ENCODE measurements at regions not wholly inside any gene's neighbourhood (a gene's known extent, or its start where the extent isn't known, plus 50 kb on each side); places are given as distances from the start of the nearest gene placed in this dataset.

DNA sequence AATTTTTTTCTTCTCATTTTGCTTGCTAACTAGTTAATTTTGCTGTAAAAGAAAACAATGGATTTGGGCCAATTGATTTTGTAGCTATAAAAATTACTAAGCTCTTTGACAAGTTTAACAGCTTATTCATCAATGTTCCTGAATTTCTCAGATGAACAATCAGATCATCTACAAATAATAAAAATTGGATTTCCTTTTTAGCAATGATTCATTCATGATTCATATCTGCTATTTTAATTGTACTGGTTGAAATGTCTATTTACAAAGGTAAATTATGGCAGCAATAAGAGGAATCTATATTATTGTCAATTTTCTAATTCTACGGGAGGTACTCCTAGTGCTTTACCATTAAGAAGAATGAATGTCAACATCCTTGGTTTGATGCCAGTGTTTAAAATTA is 178.8 kb upstream of the BTBD3 start:
- Mint-ChIP-seq H3K4me1 (ENCODE audit: low read depth, unreplicated experiment) (no peaks in the 10 kb centered on the region), H3K36me3 (ENCODE audit: low read depth, unreplicated experiment) (no peaks in the 10 kb centered on the region), H3K27ac (ENCODE audit: unreplicated experiment) (no peak overlapping the region), H3K27me3 (ENCODE audit: low read depth, unreplicated experiment) (peaks cover 4% of the 10 kb centered on the region), H3K9me3 (ENCODE audit: unreplicated experiment) (no peaks in the 10 kb centered on the region), H3K4me3 (ENCODE audit: unreplicated experiment) (no peak overlapping the region)
- TF ChIP-seq, protein P1, sequence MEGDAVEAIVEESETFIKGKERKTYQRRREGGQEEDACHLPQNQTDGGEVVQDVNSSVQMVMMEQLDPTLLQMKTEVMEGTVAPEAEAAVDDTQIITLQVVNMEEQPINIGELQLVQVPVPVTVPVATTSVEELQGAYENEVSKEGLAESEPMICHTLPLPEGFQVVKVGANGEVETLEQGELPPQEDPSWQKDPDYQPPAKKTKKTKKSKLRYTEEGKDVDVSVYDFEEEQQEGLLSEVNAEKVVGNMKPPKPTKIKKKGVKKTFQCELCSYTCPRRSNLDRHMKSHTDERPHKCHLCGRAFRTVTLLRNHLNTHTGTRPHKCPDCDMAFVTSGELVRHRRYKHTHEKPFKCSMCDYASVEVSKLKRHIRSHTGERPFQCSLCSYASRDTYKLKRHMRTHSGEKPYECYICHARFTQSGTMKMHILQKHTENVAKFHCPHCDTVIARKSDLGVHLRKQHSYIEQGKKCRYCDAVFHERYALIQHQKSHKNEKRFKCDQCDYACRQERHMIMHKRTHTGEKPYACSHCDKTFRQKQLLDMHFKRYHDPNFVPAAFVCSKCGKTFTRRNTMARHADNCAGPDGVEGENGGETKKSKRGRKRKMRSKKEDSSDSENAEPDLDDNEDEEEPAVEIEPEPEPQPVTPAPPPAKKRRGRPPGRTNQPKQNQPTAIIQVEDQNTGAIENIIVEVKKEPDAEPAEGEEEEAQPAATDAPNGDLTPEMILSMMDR (IDR thresholded peaks at IDR 0.05; ENCODE audit: insufficient read depth, low read depth, low read length) = no peak
- no peak for TF ChIP-seq EZH2 (IDR thresholded peaks at IDR 0.05; ENCODE audit: insufficient read depth, low read length)
- Histone ChIP-seq H3K36me3 (ENCODE audit: insufficient read depth, low read length) (no peaks in the 10 kb centered on the region), H2AFZ (ENCODE audit: low read depth, low read length) (no peak overlapping the region), H3K79me2 (ENCODE audit: insufficient read depth, low read length) (no peaks in the 10 kb centered on the region), H3K27me3 (ENCODE audit: insufficient read depth, low read length) (peaks cover 5% of the 10 kb centered on the region), H3K27ac (ENCODE audit: low read depth, low read length) (no peak overlapping the region), H3K4me2 (ENCODE audit: low read length) (no peak overlapping the region), H3K4me3 (ENCODE audit: insufficient read depth, low read depth, low read length) (no peak overlapping the region), H3K4me1 (ENCODE audit: insufficient read depth, low read length) (no peaks in the 10 kb centered on the region), H4K20me1 (ENCODE audit: insufficient read depth, low read length) (no peaks in the 10 kb centered on the region), H3K9ac (ENCODE audit: low read length) (no peak overlapping the region), H3K9me3 (ENCODE audit: insufficient read depth, low read depth, low read length) (no peaks in the 10 kb centered on the region)
- DNase-seq (ENCODE audit: low read depth) (no peak), FAIRE-seq (no peak)

DNA sequence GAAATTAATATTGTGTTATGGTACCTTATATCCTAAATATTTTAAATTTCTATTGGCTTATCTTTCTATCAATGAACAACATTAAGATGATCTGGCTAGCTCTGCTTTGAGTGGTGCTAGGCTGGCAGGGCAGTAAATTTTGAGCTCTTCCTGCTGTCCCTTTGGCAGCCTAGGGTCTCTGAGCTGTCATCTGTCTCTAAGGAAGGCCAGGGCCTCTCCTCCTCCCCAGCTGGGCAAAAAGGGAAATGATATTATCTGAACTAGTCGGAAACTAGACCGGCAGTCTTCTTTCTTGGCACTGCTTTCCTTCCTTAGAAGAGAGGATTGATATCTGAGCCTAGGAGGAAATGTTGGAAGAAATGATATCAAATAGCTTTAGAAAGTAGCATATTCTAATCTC is 176.7 kb upstream of the BTBD3 start:
- H3K27ac ChIP-seq (ENCODE audit: low read depth, low read length) = no peak overlapping the region
- no peaks in the 10 kb centered on the region for H3K79me2 ChIP-seq (ENCODE audit: insufficient read depth, low read length)
- no peaks in the 10 kb centered on the region for H3K36me3 ChIP-seq (ENCODE audit: insufficient read depth, low read length)
- no peak overlapping the region for H3K9ac ChIP-seq (ENCODE audit: low read length)
- H3K4me3 ChIP-seq (ENCODE audit: insufficient read depth, low read depth, low read length) = no peak overlapping the region
- FAIRE-seq = no peak
- Mint-ChIP-seq H3K36me3 (ENCODE audit: low read depth, unreplicated experiment) (no peaks in the 10 kb centered on the region), H3K4me3 (ENCODE audit: unreplicated experiment) (no peak overlapping the region), H3K4me1 (ENCODE audit: low read depth, unreplicated experiment) (no peaks in the 10 kb centered on the region), H3K9me3 (ENCODE audit: unreplicated experiment) (no peaks in the 10 kb centered on the region), H3K27me3 (ENCODE audit: low read depth, unreplicated experiment) (no peaks in the 10 kb centered on the region), H3K27ac (ENCODE audit: unreplicated experiment) (peak overlapping the region; percentile 47)
- TF ChIP-seq EZH2 (IDR thresholded peaks at IDR 0.05; ENCODE audit: insufficient read depth, low read length) = no peak
- TF ChIP-seq, protein P1 (IDR thresholded peaks at IDR 0.05; ENCODE audit: insufficient read depth, low read depth, low read length) = no peak
- no peak overlapping the region for H2AFZ ChIP-seq (ENCODE audit: low read depth, low read length)
- H3K4me1 ChIP-seq (ENCODE audit: insufficient read depth, low read length) = no peaks in the 10 kb centered on the region
- peaks cover 5% of the 10 kb centered on the region for H3K27me3 ChIP-seq (ENCODE audit: insufficient read depth, low read length)
- no peak for DNase-seq (ENCODE audit: low read depth)
- H3K4me2 ChIP-seq (ENCODE audit: low read length) = no peak overlapping the region
- H3K9me3 ChIP-seq (ENCODE audit: insufficient read depth, low read depth, low read length) = no peaks in the 10 kb centered on the region
- no peaks in the 10 kb centered on the region for H4K20me1 ChIP-seq (ENCODE audit: insufficient read depth, low read length)

DNA sequence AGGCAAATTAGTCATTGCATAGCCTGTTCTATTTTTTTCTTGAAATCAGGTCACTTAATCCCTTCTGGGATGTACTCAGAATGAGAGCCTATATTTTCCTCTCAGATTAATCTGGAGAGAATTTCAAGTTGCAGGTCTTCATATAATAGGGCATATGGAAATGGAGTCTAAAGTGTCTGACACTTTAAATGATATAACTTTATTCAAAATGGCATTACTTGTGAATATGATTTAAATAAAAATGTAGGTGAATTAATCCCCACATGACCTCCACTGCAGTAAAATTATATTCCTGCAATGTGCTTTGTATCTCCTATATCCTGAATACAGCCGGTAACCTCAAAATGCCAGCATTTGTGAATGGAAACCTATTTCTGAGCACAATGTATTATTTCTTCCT is 172.5 kb upstream of the BTBD3 start:
- Histone ChIP-seq H3K4me1 (ENCODE audit: insufficient read depth, low read length) (no peaks in the 10 kb centered on the region), H3K9me3 (ENCODE audit: insufficient read depth, low read depth, low read length) (no peaks in the 10 kb centered on the region), H3K9ac (ENCODE audit: low read length) (no peak overlapping the region), H3K36me3 (ENCODE audit: insufficient read depth, low read length) (no peaks in the 10 kb centered on the region), H3K27me3 (ENCODE audit: insufficient read depth, low read length) (peaks cover 5% of the 10 kb centered on the region), H3K4me2 (ENCODE audit: low read length) (no peak overlapping the region), H3K27ac (ENCODE audit: low read depth, low read length) (no peak overlapping the region), H3K4me3 (ENCODE audit: insufficient read depth, low read depth, low read length) (no peak overlapping the region), H3K79me2 (ENCODE audit: insufficient read depth, low read length) (no peaks in the 10 kb centered on the region), H2AFZ (ENCODE audit: low read depth, low read length) (no peak overlapping the region), H4K20me1 (ENCODE audit: insufficient read depth, low read length) (no peaks in the 10 kb centered on the region)
- Mint-ChIP-seq H3K27ac (ENCODE audit: unreplicated experiment) (no peak overlapping the region), H3K4me3 (ENCODE audit: unreplicated experiment) (no peak overlapping the region), H3K4me1 (ENCODE audit: low read depth, unreplicated experiment) (no peaks in the 10 kb centered on the region), H3K9me3 (ENCODE audit: unreplicated experiment) (no peaks in the 10 kb centered on the region), H3K36me3 (ENCODE audit: low read depth, unreplicated experiment) (no peaks in the 10 kb centered on the region), H3K27me3 (ENCODE audit: low read depth, unreplicated experiment) (no peaks in the 10 kb centered on the region)
- FAIRE-seq (no peak), DNase-seq (ENCODE audit: low read depth) (no peak)
- TF ChIP-seq, protein P1 (IDR thresholded peaks at IDR 0.05; ENCODE audit: insufficient read depth, low read depth, low read length) = no peak
- no peak for TF ChIP-seq EZH2 (IDR thresholded peaks at IDR 0.05; ENCODE audit: insufficient read depth, low read length)
